ENCODE measurements at regions not wholly inside any gene's neighbourhood (a gene's known extent, or its start where the extent isn't known, plus 50 kb on each side); places are given as distances from the start of the nearest gene placed in this dataset.

GRCh38 chr9:17906841-17907778, 328.2 kb downstream of the SH3GL2 start:
- Histone ChIP-seq H3K9me3 (ENCODE audit: control extremely low read depth in 1 of 5, control insufficient read depth in 4 of 5, insufficient read depth in 2 of 5, low read depth in 1 of 5, low read length in 4 of 5) (peaks cover 0 to 2% (median 0%) of the 10 kb centered on the region in 5 experiments), H3K36me3 (ENCODE audit: control insufficient read depth in 4 of 4, insufficient read depth in 4 of 4, low read length in 3 of 4) (no peaks in the 10 kb centered on the region), H3K4me1 (ENCODE audit: control extremely low read depth in 1 of 4, control insufficient read depth in 4 of 4, insufficient read depth in 4 of 4, low read length in 3 of 4) (no peaks in the 10 kb centered on the region), H3K4me3 (ENCODE audit: control insufficient read depth in 1 of 7, extremely low read depth in 1 of 7, insufficient read depth in 4 of 7, low read depth in 2 of 7, low read length in 6 of 7) (no peak overlapping the region), H3K27me3 (replicated peaks in 2 of 5; ENCODE audit: control insufficient read depth in 4 of 5, insufficient read depth in 5 of 5, low read length in 4 of 5) (peaks cover 0 to 49% (median 29%) of the 10 kb centered on the region in 5 experiments), H3K27ac (ENCODE audit: insufficient read depth in 1 of 2, low read depth in 1 of 2, low read length in 2 of 2, poor library complexity in 1 of 2, severe bottlenecking in 2 of 2) (no peak overlapping the region)
- ChIA-PET CTCF (no interaction called here), POLR2A (no interaction called here)
- 9% methylated on average over 46 of the region's 58 CpGs for WGBS (ENCODE audit: insufficient coverage)
- no peak for DNase-seq

- no peaks in the 10 kb centered on the region for H3K36me3 ChIP-seq (ENCODE audit: control insufficient read depth in 4 of 4, insufficient read depth in 4 of 4, low read length in 3 of 4)
- H3K9me3 ChIP-seq (ENCODE audit: control extremely low read depth in 1 of 5, control insufficient read depth in 4 of 5, insufficient read depth in 2 of 5, low read depth in 1 of 5, low read length in 4 of 5): peaks cover 0 to 2% (median 0%) of the 10 kb centered on the region in 5 experiments
- DNase-seq: no peak
- 87% methylated on average over 11 of the region's 13 CpGs for WGBS (ENCODE audit: insufficient coverage)
- no peaks in the 10 kb centered on the region for H3K4me1 ChIP-seq (ENCODE audit: control extremely low read depth in 1 of 4, control insufficient read depth in 4 of 4, insufficient read depth in 4 of 4, low read length in 3 of 4)
- H3K4me3 ChIP-seq (ENCODE audit: control insufficient read depth in 1 of 7, extremely low read depth in 1 of 7, insufficient read depth in 4 of 7, low read depth in 2 of 7, low read length in 6 of 7): no peak overlapping the region
- CTCF ChIA-PET: no interaction called here
- peaks cover 0 to 49% (median 29%) of the 10 kb centered on the region in 5 experiments for H3K27me3 ChIP-seq (replicated peaks in 2 of 5; ENCODE audit: control insufficient read depth in 4 of 5, insufficient read depth in 5 of 5, low read length in 4 of 5)
- no peak overlapping the region for H3K27ac ChIP-seq (ENCODE audit: insufficient read depth in 1 of 2, low read depth in 1 of 2, low read length in 2 of 2, poor library complexity in 1 of 2, severe bottlenecking in 2 of 2)
- POLR2A ChIA-PET: no interaction called here
These were observed 329.1 kb downstream of the SH3GL2 start for GRCh38 chr9:17907779-17908508.

GRCh38 chr9:17926246-17926645, 347.4 kb downstream of the SH3GL2 start:
- no peaks in the 10 kb centered on the region for H3K36me3 ChIP-seq (ENCODE audit: control insufficient read depth in 4 of 4, insufficient read depth in 4 of 4, low read length in 3 of 4)
- 90% methylated on average over 7 of the region's 8 CpGs for WGBS (ENCODE audit: insufficient coverage)
- H3K27me3 ChIP-seq (replicated peaks in 2 of 5; ENCODE audit: control insufficient read depth in 4 of 5, insufficient read depth in 5 of 5, low read length in 4 of 5): no peaks in the 10 kb centered on the region
- H3K4me1 ChIP-seq (ENCODE audit: control extremely low read depth in 1 of 4, control insufficient read depth in 4 of 4, insufficient read depth in 4 of 4, low read length in 3 of 4): no peaks in the 10 kb centered on the region
- ChIA-PET POLR2A (no interaction called here), CTCF (no interaction called here)
- H3K27ac ChIP-seq (ENCODE audit: insufficient read depth in 1 of 2, low read depth in 1 of 2, low read length in 2 of 2, poor library complexity in 1 of 2, severe bottlenecking in 2 of 2): no peak overlapping the region
- no peak for DNase-seq
- no peaks in the 10 kb centered on the region for H3K9me3 ChIP-seq (ENCODE audit: control extremely low read depth in 1 of 5, control insufficient read depth in 4 of 5, insufficient read depth in 2 of 5, low read depth in 1 of 5, low read length in 4 of 5)
- no peak overlapping the region for H3K4me3 ChIP-seq (ENCODE audit: control insufficient read depth in 1 of 7, extremely low read depth in 1 of 7, insufficient read depth in 4 of 7, low read depth in 2 of 7, low read length in 6 of 7)

- Histone ChIP-seq H3K4me3 (ENCODE audit: control insufficient read depth in 1 of 7, extremely low read depth in 1 of 7, insufficient read depth in 4 of 7, low read depth in 2 of 7, low read length in 6 of 7) (no peak overlapping the region), H3K27me3 (replicated peaks in 2 of 5; ENCODE audit: control insufficient read depth in 4 of 5, insufficient read depth in 5 of 5, low read length in 4 of 5) (no peaks in the 10 kb centered on the region), H3K9me3 (ENCODE audit: control extremely low read depth in 1 of 5, control insufficient read depth in 4 of 5, insufficient read depth in 2 of 5, low read depth in 1 of 5, low read length in 4 of 5) (no peaks in the 10 kb centered on the region), H3K27ac (ENCODE audit: insufficient read depth in 1 of 2, low read depth in 1 of 2, low read length in 2 of 2, poor library complexity in 1 of 2, severe bottlenecking in 2 of 2) (no peak overlapping the region), H3K4me1 (ENCODE audit: control extremely low read depth in 1 of 4, control insufficient read depth in 4 of 4, insufficient read depth in 4 of 4, low read length in 3 of 4) (no peaks in the 10 kb centered on the region), H3K36me3 (ENCODE audit: control insufficient read depth in 4 of 4, insufficient read depth in 4 of 4, low read length in 3 of 4) (no peaks in the 10 kb centered on the region)
- no peak for DNase-seq
- CTCF ChIA-PET: no interaction called here
- POLR2A ChIA-PET: interaction anchor here (0.6 kb wide), 1 partner anchor 597 kb away, joined by 4 read pairs; no protein-coding TSS in a partner anchor
These were observed 348.8 kb downstream of the SH3GL2 start for GRCh38 chr9:17927616-17928015.

GRCh38 chr9:17928228-17928627, 349.4 kb downstream of the SH3GL2 start:
- CTCF ChIA-PET: no interaction called here
- no peaks in the 10 kb centered on the region for H3K27me3 ChIP-seq (replicated peaks in 2 of 5; ENCODE audit: control insufficient read depth in 4 of 5, insufficient read depth in 5 of 5, low read length in 4 of 5)
- no peak for DNase-seq
- no peaks in the 10 kb centered on the region for H3K36me3 ChIP-seq (ENCODE audit: control insufficient read depth in 4 of 4, insufficient read depth in 4 of 4, low read length in 3 of 4)
- POLR2A ChIA-PET: no interaction called here
- H3K4me1 ChIP-seq (ENCODE audit: control extremely low read depth in 1 of 4, control insufficient read depth in 4 of 4, insufficient read depth in 4 of 4, low read length in 3 of 4): no peaks in the 10 kb centered on the region
- H3K4me3 ChIP-seq (ENCODE audit: control insufficient read depth in 1 of 7, extremely low read depth in 1 of 7, insufficient read depth in 4 of 7, low read depth in 2 of 7, low read length in 6 of 7): no peak overlapping the region
- WGBS (ENCODE audit: insufficient coverage): 100% methylated on average over 1 of the region's 1 CpG
- H3K9me3 ChIP-seq (ENCODE audit: control extremely low read depth in 1 of 5, control insufficient read depth in 4 of 5, insufficient read depth in 2 of 5, low read depth in 1 of 5, low read length in 4 of 5): no peaks in the 10 kb centered on the region
- no peak overlapping the region for H3K27ac ChIP-seq (ENCODE audit: insufficient read depth in 1 of 2, low read depth in 1 of 2, low read length in 2 of 2, poor library complexity in 1 of 2, severe bottlenecking in 2 of 2)

- H3K9me3 ChIP-seq (ENCODE audit: control extremely low read depth in 1 of 5, control insufficient read depth in 4 of 5, insufficient read depth in 2 of 5, low read depth in 1 of 5, low read length in 4 of 5): no peaks in the 10 kb centered on the region
- 33% methylated on average over 1 of the region's 2 CpGs for WGBS (ENCODE audit: insufficient coverage)
- ChIA-PET CTCF (interaction anchor here (1.5 kb wide), 1 partner anchor 10 kb away, joined by 4 read pairs; no protein-coding TSS in a partner anchor), POLR2A (interaction anchor here (0.6 kb wide), 1 partner anchor 272 kb away, joined by 4 read pairs; no protein-coding TSS in a partner anchor)
- no peak overlapping the region for H3K27ac ChIP-seq (ENCODE audit: insufficient read depth in 1 of 2, low read depth in 1 of 2, low read length in 2 of 2, poor library complexity in 1 of 2, severe bottlenecking in 2 of 2)
- no peaks in the 10 kb centered on the region for H3K36me3 ChIP-seq (ENCODE audit: control insufficient read depth in 4 of 4, insufficient read depth in 4 of 4, low read length in 3 of 4)
- no peak for DNase-seq
- no peaks in the 10 kb centered on the region for H3K4me1 ChIP-seq (ENCODE audit: control extremely low read depth in 1 of 4, control insufficient read depth in 4 of 4, insufficient read depth in 4 of 4, low read length in 3 of 4)
- no peaks in the 10 kb centered on the region for H3K27me3 ChIP-seq (replicated peaks in 2 of 5; ENCODE audit: control insufficient read depth in 4 of 5, insufficient read depth in 5 of 5, low read length in 4 of 5)
- H3K4me3 ChIP-seq (ENCODE audit: control insufficient read depth in 1 of 7, extremely low read depth in 1 of 7, insufficient read depth in 4 of 7, low read depth in 2 of 7, low read length in 6 of 7): no peak overlapping the region
These were observed 349.9 kb downstream of the SH3GL2 start for GRCh38 chr9:17928768-17929167.

GRCh38 chr9:17929506-17929905, 350.6 kb downstream of the SH3GL2 start:
- Histone ChIP-seq H3K27ac (ENCODE audit: insufficient read depth in 1 of 2, low read depth in 1 of 2, low read length in 2 of 2, poor library complexity in 1 of 2, severe bottlenecking in 2 of 2) (no peak overlapping the region), H3K9me3 (ENCODE audit: control extremely low read depth in 1 of 5, control insufficient read depth in 4 of 5, insufficient read depth in 2 of 5, low read depth in 1 of 5, low read length in 4 of 5) (no peaks in the 10 kb centered on the region), H3K36me3 (ENCODE audit: control insufficient read depth in 4 of 4, insufficient read depth in 4 of 4, low read length in 3 of 4) (no peaks in the 10 kb centered on the region), H3K4me3 (ENCODE audit: control insufficient read depth in 1 of 7, extremely low read depth in 1 of 7, insufficient read depth in 4 of 7, low read depth in 2 of 7, low read length in 6 of 7) (no peak overlapping the region), H3K4me1 (ENCODE audit: control extremely low read depth in 1 of 4, control insufficient read depth in 4 of 4, insufficient read depth in 4 of 4, low read length in 3 of 4) (no peaks in the 10 kb centered on the region), H3K27me3 (replicated peaks in 2 of 5; ENCODE audit: control insufficient read depth in 4 of 5, insufficient read depth in 5 of 5, low read length in 4 of 5) (no peaks in the 10 kb centered on the region)
- POLR2A ChIA-PET: no interaction called here
- CTCF ChIA-PET: interaction anchor here (1.5 kb wide), 1 partner anchor 9 kb away, joined by 4 read pairs; no protein-coding TSS in a partner anchor
- 86% methylated on average over 1 of the region's 2 CpGs for WGBS (ENCODE audit: insufficient coverage)
- DNase-seq: no peak

Measured in common myeloid progenitor, CD34-positive (primary cell).